PC-3 (cell line): ENCODE measurements at regions not wholly inside any gene's neighbourhood (a gene's known extent, or its start where the extent isn't known, plus 50 kb on each side); places are given as distances from the start of the nearest gene placed in this dataset.

Source experiments
- EZH2 ChIP-seq: fragments of 300-600 bp; sonication (generic); IDR thresholded peaks from one replicate; pipeline ENCODE4 v1.6.1; 2017; ENCODE audit warnings: antibody characterized with exemption, mild to moderate bottlenecking, low read length; ENCODE audit not compliant: unreplicated experiment
- TF ChIP-seq, protein P1 (sequence below): fragments of 300-600 bp; sonication (generic); conservative IDR thresholded peaks from 2 replicates; pipeline ENCODE4 v1.5.1; 2017; ENCODE audit warnings: antibody characterized with exemption, low read depth, mild to moderate bottlenecking, low read length

GRCh38 chrX:16368696-16369095, 201.4 kb downstream of the MAGEB17 start:
- TF ChIP-seq, protein P1, sequence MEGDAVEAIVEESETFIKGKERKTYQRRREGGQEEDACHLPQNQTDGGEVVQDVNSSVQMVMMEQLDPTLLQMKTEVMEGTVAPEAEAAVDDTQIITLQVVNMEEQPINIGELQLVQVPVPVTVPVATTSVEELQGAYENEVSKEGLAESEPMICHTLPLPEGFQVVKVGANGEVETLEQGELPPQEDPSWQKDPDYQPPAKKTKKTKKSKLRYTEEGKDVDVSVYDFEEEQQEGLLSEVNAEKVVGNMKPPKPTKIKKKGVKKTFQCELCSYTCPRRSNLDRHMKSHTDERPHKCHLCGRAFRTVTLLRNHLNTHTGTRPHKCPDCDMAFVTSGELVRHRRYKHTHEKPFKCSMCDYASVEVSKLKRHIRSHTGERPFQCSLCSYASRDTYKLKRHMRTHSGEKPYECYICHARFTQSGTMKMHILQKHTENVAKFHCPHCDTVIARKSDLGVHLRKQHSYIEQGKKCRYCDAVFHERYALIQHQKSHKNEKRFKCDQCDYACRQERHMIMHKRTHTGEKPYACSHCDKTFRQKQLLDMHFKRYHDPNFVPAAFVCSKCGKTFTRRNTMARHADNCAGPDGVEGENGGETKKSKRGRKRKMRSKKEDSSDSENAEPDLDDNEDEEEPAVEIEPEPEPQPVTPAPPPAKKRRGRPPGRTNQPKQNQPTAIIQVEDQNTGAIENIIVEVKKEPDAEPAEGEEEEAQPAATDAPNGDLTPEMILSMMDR = no peak
- no peak for TF ChIP-seq EZH2
